HepG2 (cell line): ENCODE measurements at regions not wholly inside any gene's neighbourhood (a gene's known extent, or its start where the extent isn't known, plus 50 kb on each side); places are given as distances from the start of the nearest gene placed in this dataset.
"Not testable (repeated sequence)": the region's sequence is repeated elsewhere in the genome, so short reads cannot be mapped to it uniquely, and the experiment has no call there.

ENCODE experiments used
- ATAC-seq: fragments of 200-7000 bp; cut with Tn5 transposase; 3 replicates; pipeline ENCODE4 v1.9.1; 2020; ENCODE audit warnings: mild to moderate bottlenecking, moderate library complexity
- BruUV-seq: library from RNA; stranded (reverse); fragments of 400-500 nt; replicated peaks from 2 replicates; lab custom pipeline; 2021; lab: Mats Ljungman, UMichigan
- CTCF ChIA-PET: fragments of 300-600 bp; formaldehyde crosslinking; extraction: SDS; loops from one replicate; lab custom pipeline; 2021; ENCODE audit warnings: low total read pairs, inconsistent platforms, low intra/inter-chr PET ratio; lab: Yijun Ruan, JAX
- POLR2A ChIA-PET: fragments of 350-600 bp; sonication (Branson Sonifier 250); formaldehyde crosslinking; loops from one replicate; lab custom pipeline; 2020; ENCODE audit warnings: antibody characterized with exemption, inconsistent platforms; lab: Yijun Ruan, JAX
- DNase-seq: peaks from one replicate; pipeline ENCODE4 v3.0.0-alpha.2; 2015; ENCODE audit warnings: low spot score
- FAIRE-seq: peaks from 3 replicates; lab custom pipeline; 2011; peaks lifted over from hg19 to GRCh38; lab: Jason Lieb, UNC
- H2AFZ ChIP-seq: one replicate; pipeline ENCODE4 v1.6.1; 2011; ENCODE audit warnings: low read length, inconsistent platforms
- H3K27ac ChIP-seq: fragments of 300-600 bp; 3 replicates; pipeline ENCODE4 v1.8.0; 2011; ENCODE audit warnings: mixed run types, mild to moderate bottlenecking, mixed read lengths, low read length, inconsistent platforms; ENCODE audit not compliant: insufficient read depth; ENCODE audit errors: extremely low read length
- H3K27me3 ChIP-seq, 2 experiments: fragments of 200-600 bp in 1 of 2; 2 replicates in 1 of 2; 3 replicates in 1 of 2; pipeline versions ENCODE4 v1.6.0 to v1.8.0; 2011; ENCODE audit warnings: low read length in 2 of 2, mild to moderate bottlenecking in 2 of 2, moderate library complexity in 2 of 2, inconsistent platforms in 1 of 2; ENCODE audit not compliant: insufficient read depth in 2 of 2, control insufficient read depth in 1 of 2
- H3K36me3 ChIP-seq, 2 experiments: fragments of 200-600 bp in 1 of 2; replicated peaks in 1 of 2; 2 replicates in 1 of 2; 3 replicates in 1 of 2; pipeline versions ENCODE4 v1.5.1 to v1.8.0; 2011; ENCODE audit warnings: low read length in 2 of 2, inconsistent platforms in 1 of 2; ENCODE audit not compliant: insufficient read depth in 2 of 2, control insufficient read depth in 1 of 2
- H3K4me1 ChIP-seq: 2 replicates; pipeline ENCODE4 v1.5.1; 2012; ENCODE audit warnings: low read length, inconsistent platforms; ENCODE audit not compliant: insufficient read depth
- H3K4me2 ChIP-seq: 2 replicates; pipeline ENCODE4 v1.6.0; 2011; ENCODE audit warnings: low read depth, low read length, inconsistent platforms
- H3K4me3 ChIP-seq, 3 experiments: fragments of 200-600 bp in 1 of 3; sonication (generic), shearing (Covaris generic) in 1 of 3; replicated peaks in 1 of 3; 2 replicates each; pipeline ENCODE4 v1.5.1; 2011 to 2016; ENCODE audit warnings: low read length in 3 of 3, inconsistent platforms in 2 of 3, low read depth in 2 of 3, mild to moderate bottlenecking in 2 of 3, control low read depth in 1 of 3, mixed read lengths in 1 of 3; ENCODE audit not compliant: insufficient read depth in 1 of 3
- H3K79me2 ChIP-seq: one replicate; pipeline ENCODE4 v1.6.1; 2011; ENCODE audit warnings: low read length, inconsistent platforms; ENCODE audit not compliant: insufficient read depth
- H3K9ac ChIP-seq: 2 replicates; pipeline ENCODE4 v1.6.0; 2011; ENCODE audit warnings: mild to moderate bottlenecking, low read depth, low read length, inconsistent platforms; ENCODE audit not compliant: insufficient read depth
- H3K9me3 ChIP-seq: 2 replicates; pipeline ENCODE4 v1.5.1; 2012; ENCODE audit warnings: mild to moderate bottlenecking, low read length
- H4K20me1 ChIP-seq: 2 replicates; pipeline ENCODE4 v1.6.0; 2011; ENCODE audit warnings: inconsistent platforms, mild to moderate bottlenecking, low read length, moderate library complexity; ENCODE audit not compliant: insufficient read depth
- SP1 ChIP-seq, 2 experiments: fragments of 450-650 bp in 1 of 2; sonication (generic) in 1 of 2; formaldehyde crosslinking in 1 of 2; IDR thresholded peaks; 2 replicates each; pipeline versions ENCODE4 v1.4.0 to v1.6.1; 2016 to 2020; ENCODE audit warnings: missing genetic modification reagents in 1 of 2
- WGBS: methylation state at CpG from one replicate; pipeline ENCODE4 v1.1.6; 2017; ENCODE audit warnings: low lambda C conversion rate; 5-methylcytosine and 5-hydroxymethylcytosine counted together
- in situ Hi-C: cut with HindIII; loops from 2 replicates; pipeline ENCODE4 v1.10.0; 2017; ENCODE audit warnings: low pct_unique_long_range_greater_than_20kb; ENCODE audit not compliant: extremely low pct_ligation_motif_present
- intact Hi-C: fragments of 100-400 bp; cut with micrococcal nuclease; formaldehyde crosslinking; loops from one replicate; pipeline ENCODE4 v1.10.0; 2022; ENCODE audit not compliant: unreplicated experiment
- TF ChIP-seq, protein P1 (sequence below): sonication (generic); formaldehyde crosslinking; IDR thresholded peaks from 2 replicates; pipeline ENCODE4 v1.4.0; 2020; ENCODE audit warnings: missing genetic modification reagents, borderline replicate concordance

DNA sequence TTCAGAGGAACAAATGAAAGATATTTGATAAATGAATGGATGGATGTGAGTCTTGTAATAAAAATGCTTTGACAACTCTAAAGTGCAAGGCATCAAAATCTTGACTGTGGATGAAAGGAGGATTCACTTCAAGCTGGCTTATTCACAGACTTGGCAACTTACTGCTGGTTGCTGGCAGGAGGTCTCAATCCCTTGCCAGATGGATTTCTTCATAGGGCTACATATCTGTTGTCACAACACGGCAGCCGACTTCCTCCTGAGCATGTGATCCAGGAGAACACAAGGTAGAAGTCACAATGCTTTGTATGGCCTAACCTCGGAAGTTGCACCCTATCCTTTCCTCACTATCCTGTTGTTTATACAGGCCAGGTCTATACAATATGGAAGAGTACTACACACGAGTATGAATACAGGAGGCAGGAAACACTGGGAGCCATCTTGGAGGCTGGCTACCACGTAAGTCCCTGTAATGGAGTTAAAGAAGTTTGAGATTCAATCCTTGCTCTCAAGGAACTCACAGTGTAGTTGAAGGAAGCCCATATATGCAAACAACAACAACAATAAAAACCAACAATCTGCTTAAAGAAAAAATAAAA is 97.9 kb downstream of the ID4 start (continued):
- TF ChIP-seq, protein P1, sequence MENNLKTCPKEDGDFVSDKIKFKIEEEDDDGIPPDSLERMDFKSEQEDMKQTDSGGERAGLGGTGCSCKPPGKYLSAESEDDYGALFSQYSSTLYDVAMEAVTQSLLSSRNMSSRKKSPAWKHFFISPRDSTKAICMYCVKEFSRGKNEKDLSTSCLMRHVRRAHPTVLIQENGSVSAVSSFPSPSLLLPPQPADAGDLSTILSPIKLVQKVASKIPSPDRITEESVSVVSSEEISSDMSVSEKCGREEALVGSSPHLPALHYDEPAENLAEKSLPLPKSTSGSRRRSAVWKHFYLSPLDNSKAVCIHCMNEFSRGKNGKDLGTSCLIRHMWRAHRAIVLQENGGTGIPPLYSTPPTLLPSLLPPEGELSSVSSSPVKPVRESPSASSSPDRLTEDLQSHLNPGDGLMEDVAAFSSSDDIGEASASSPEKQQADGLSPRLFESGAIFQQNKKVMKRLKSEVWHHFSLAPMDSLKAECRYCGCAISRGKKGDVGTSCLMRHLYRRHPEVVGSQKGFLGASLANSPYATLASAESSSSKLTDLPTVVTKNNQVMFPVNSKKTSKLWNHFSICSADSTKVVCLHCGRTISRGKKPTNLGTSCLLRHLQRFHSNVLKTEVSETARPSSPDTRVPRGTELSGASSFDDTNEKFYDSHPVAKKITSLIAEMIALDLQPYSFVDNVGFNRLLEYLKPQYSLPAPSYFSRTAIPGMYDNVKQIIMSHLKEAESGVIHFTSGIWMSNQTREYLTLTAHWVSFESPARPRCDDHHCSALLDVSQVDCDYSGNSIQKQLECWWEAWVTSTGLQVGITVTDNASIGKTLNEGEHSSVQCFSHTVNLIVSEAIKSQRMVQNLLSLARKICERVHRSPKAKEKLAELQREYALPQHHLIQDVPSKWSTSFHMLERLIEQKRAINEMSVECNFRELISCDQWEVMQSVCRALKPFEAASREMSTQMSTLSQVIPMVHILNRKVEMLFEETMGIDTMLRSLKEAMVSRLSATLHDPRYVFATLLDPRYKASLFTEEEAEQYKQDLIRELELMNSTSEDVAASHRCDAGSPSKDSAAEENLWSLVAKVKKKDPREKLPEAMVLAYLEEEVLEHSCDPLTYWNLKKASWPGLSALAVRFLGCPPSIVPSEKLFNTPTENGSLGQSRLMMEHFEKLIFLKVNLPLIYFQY (CRISPR knock-in tag), result no peak
- TF ChIP-seq SP1 (IDR thresholded peaks at IDR 0.05), result no peak
- TF ChIP-seq SP1 (CRISPR knock-in tag; IDR thresholded peaks at IDR 0.05), result no peak

DNA sequence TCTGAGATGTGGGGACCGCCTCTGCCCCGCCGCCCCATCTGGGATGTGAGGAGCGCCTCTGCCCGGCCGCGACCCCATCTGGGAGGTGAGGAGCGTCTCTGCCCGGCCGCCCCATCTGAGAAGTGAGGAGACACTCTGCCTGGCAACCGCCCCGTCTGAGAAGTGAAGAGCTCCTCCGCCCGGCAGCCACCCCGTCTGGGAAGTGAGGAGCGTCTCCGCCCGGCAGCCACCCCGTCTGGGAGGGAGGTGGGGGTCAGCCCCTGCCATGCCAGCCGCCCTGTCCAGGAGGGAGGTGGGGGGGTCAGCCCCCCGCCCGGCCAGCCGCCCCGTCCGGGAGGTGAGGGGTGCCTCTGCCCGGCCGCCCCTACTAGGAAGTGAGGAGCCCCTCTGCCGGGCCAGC is 102.2 kb downstream of the ID4 start:
- H3K9ac ChIP-seq, H3K79me2 ChIP-seq, H3K4me1 ChIP-seq, H4K20me1 ChIP-seq, H3K36me3 ChIP-seq, H2AFZ ChIP-seq, in situ Hi-C loops, H3K4me3 ChIP-seq, intact Hi-C loops, H3K4me2 ChIP-seq, H3K9me3 ChIP-seq, ATAC-seq, POLR2A ChIA-PET, BruUV-seq, FAIRE-seq, H3K27ac ChIP-seq, H3K27me3 ChIP-seq, CTCF ChIA-PET, DNase-seq: not testable (repeated sequence)
- 87% methylated on average over 11 of the region's 28 CpGs for WGBS

DNA sequence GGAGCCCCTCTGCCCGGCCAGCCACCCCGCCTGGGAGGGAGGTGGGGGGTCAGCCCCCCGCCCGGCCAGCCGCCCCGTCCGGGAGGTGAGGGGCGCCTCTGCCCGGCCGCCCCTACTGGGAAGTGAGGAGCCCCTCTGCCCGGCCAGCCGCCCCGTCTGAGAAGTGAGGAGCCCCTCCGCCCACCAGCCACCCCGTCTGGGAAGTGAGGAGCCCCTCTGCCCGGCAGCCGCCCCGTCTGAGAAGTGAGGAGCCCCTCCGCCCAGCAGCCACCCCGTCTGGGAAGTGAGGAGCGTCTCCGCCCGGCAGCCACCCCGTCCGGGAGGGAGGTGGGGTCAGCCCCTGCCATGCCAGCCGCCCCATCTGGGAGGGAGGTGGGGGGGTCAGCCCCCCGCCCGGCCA is 102.8 kb downstream of the ID4 start:
- H3K4me3 ChIP-seq, H3K4me1 ChIP-seq, H4K20me1 ChIP-seq, H3K9ac ChIP-seq, ATAC-seq, BruUV-seq, in situ Hi-C loops, H3K27me3 ChIP-seq, H2AFZ ChIP-seq, H3K9me3 ChIP-seq, H3K36me3 ChIP-seq, POLR2A ChIA-PET, H3K27ac ChIP-seq, H3K79me2 ChIP-seq, FAIRE-seq, H3K4me2 ChIP-seq, CTCF ChIA-PET, DNase-seq, intact Hi-C loops: not testable (repeated sequence)
- WGBS, result 94% methylated on average over 8 of the region's 28 CpGs
